HCT116 (cell line): ENCODE measurements at regions not wholly inside any gene's neighbourhood (a gene's known extent, or its start where the extent isn't known, plus 50 kb on each side); places are given as distances from the start of the nearest gene placed in this dataset.

Experiments
- ATAC-seq: fragments of 200-7000 bp; cut with Tn5 transposase; 2 replicates; pipeline ENCODE4 v1.9.1; 2020; ENCODE audit warnings: mild to moderate bottlenecking, moderate library complexity
- BruUV-seq: library from RNA; stranded (reverse); fragments of 400-500 nt; replicated peaks from 2 replicates; lab custom pipeline; 2021; lab: Mats Ljungman, UMichigan
- CTCF ChIA-PET: fragments of 300-600 bp; sonication (Branson Sonifier 250); formaldehyde crosslinking; loops from one replicate; lab custom pipeline; 2021; ENCODE audit warnings: antibody characterized with exemption; lab: Charles Lee
- POLR2A ChIA-PET: fragments of 300-600, 350-600 bp; sonication (Branson Sonifier 250); formaldehyde crosslinking; loops from one replicate; lab custom pipeline; 2021; ENCODE audit warnings: antibody characterized with exemption; lab: Charles Lee
- RAD21 ChIA-PET, 2 experiments: fragments of 300-600 bp; sonication (Branson Sonifier 250); formaldehyde crosslinking; loops; one replicate each; lab custom pipeline; 2023; ENCODE audit warnings: low total read pairs in 2 of 2; ENCODE audit not compliant: uncharacterized antibody in 2 of 2, unreplicated experiment in 2 of 2, low non-redundant PET in 1 of 2; lab: Charles Lee
- DNase-seq: peaks from one replicate; pipeline ENCODE4 v3.0.0-alpha.2; 2010; ENCODE audit warnings: low read depth, low spot score
- H2AFZ ChIP-seq: fragments of 200-600 bp; shearing (Covaris generic), sonication (generic); 2 replicates; pipeline ENCODE4 v1.6.1; 2017; ENCODE audit warnings: low read depth, mixed run types, mixed read lengths, antibody characterized with exemption, low read length; ENCODE audit not compliant: poor library complexity, severe bottlenecking
- H3K27ac ChIP-seq: 2 replicates; pipeline ENCODE4 v1.5.1; 2012; ENCODE audit warnings: low read depth, low read length
- H3K27me3 ChIP-seq: fragments of 200-600 bp; sonication (generic); 2 replicates; pipeline ENCODE4 v1.6.1; 2016; ENCODE audit warnings: mixed run types, low read length, mixed read lengths; ENCODE audit not compliant: insufficient read depth
- H3K36me3 ChIP-seq, 2 experiments: fragments of 200-500 bp in 1 of 2; fragments of 200-600 bp in 1 of 2; sonication (Bioruptor generic) in 1 of 2; sonication (generic) in 1 of 2; 2 replicates each; pipeline versions ENCODE4 v1.5.1 to v1.6.1; 2014 to 2016; ENCODE audit warnings: low read length in 2 of 2, inconsistent platforms in 1 of 2, mixed read lengths in 1 of 2, mixed run types in 1 of 2; ENCODE audit not compliant: insufficient read depth in 2 of 2, control insufficient read depth in 1 of 2
- H3K4me1 ChIP-seq, 2 experiments: fragments of 200-600 bp in 1 of 2; sonication (generic) in 1 of 2; 2 replicates each; pipeline versions ENCODE4 v1.5.1 to v1.6.1; 2012 to 2017; ENCODE audit warnings: low read length in 2 of 2, inconsistent platforms in 1 of 2, mild to moderate bottlenecking in 1 of 2, mixed read lengths in 1 of 2, mixed run types in 1 of 2, moderate library complexity in 1 of 2; ENCODE audit not compliant: insufficient read depth in 2 of 2, control insufficient read depth in 1 of 2
- H3K4me2 ChIP-seq: fragments of 200-600 bp; sonication (generic); 2 replicates; pipeline ENCODE4 v1.6.1; 2017; ENCODE audit warnings: mixed run types, low read length, mixed read lengths
- H3K4me3 ChIP-seq, 2 experiments: fragments of 200-600 bp in 1 of 2; sonication (generic) in 1 of 2; replicated peaks in 1 of 2; 2 replicates each; pipeline ENCODE4 v1.5.1; 2011 to 2016; ENCODE audit warnings: low read length in 2 of 2, control low read depth in 1 of 2, low read depth in 1 of 2, mild to moderate bottlenecking in 1 of 2, mixed read lengths in 1 of 2, mixed run types in 1 of 2
- H3K79me2 ChIP-seq: fragments of 200-600 bp; sonication (generic); 2 replicates; pipeline ENCODE4 v1.6.1; 2017; ENCODE audit warnings: mild to moderate bottlenecking, mixed run types, low read length, moderate library complexity, mixed read lengths; ENCODE audit not compliant: insufficient read depth
- H3K9ac ChIP-seq: fragments of 200-600 bp; sonication (generic); 2 replicates; pipeline ENCODE4 v1.6.1; 2016; ENCODE audit warnings: low read length, mixed read lengths
- H3K9me2 ChIP-seq: fragments of 200-600 bp; sonication (generic), shearing (Covaris generic); 2 replicates; pipeline ENCODE4 v1.6.1; 2017; ENCODE audit warnings: mixed run types, mild to moderate bottlenecking, moderate library complexity; ENCODE audit not compliant: insufficient read depth
- H3K9me3 ChIP-seq, 2 experiments: fragments of 200-500 bp in 1 of 2; fragments of 200-600 bp in 1 of 2; sonication (Bioruptor generic) in 1 of 2; sonication (generic) in 1 of 2; 2 replicates each; pipeline ENCODE4 v1.6.1; 2014 to 2017; ENCODE audit warnings: low read length in 2 of 2, mixed read lengths in 2 of 2, inconsistent platforms in 1 of 2, low read depth in 1 of 2, mild to moderate bottlenecking in 1 of 2, mixed run types in 1 of 2, moderate library complexity in 1 of 2; ENCODE audit not compliant: control insufficient read depth in 1 of 2, insufficient read depth in 1 of 2
- H4K20me1 ChIP-seq: fragments of 200-600 bp; sonication (generic), shearing (Covaris generic); 2 replicates; pipeline ENCODE4 v1.6.1; 2017; ENCODE audit warnings: mixed run types, mild to moderate bottlenecking, moderate library complexity; ENCODE audit not compliant: insufficient read depth
- CBX3 ChIP-seq: IDR thresholded peaks from 2 replicates; pipeline ENCODE4 v1.6.1; 2012; ENCODE audit warnings: low read depth
- CEBPB ChIP-seq: IDR thresholded peaks from 2 replicates; pipeline ENCODE4 v1.6.1; 2012; ENCODE audit warnings: low read depth
- EZH2phosphoT487 ChIP-seq: fragments of 200-600 bp; IDR thresholded peaks from 2 replicates; pipeline ENCODE4 v1.6.1; 2018; ENCODE audit warnings: antibody characterized with exemption, borderline replicate concordance
- JUND ChIP-seq: IDR thresholded peaks from 2 replicates; pipeline ENCODE4 v1.6.1; 2012
- POLR2AphosphoS5 ChIP-seq: IDR thresholded peaks from 2 replicates; pipeline ENCODE4 v1.6.1; 2011; ENCODE audit warnings: mild to moderate bottlenecking, low read depth, low read length, moderate library complexity
- RAD21 ChIP-seq: IDR thresholded peaks from 2 replicates; pipeline ENCODE4 v1.6.1; 2012; ENCODE audit warnings: low read depth, mild to moderate bottlenecking
- SP1 ChIP-seq: IDR thresholded peaks from 2 replicates; pipeline ENCODE4 v1.6.1; 2012; ENCODE audit warnings: low read depth
- SRF ChIP-seq: IDR thresholded peaks from 2 replicates; pipeline ENCODE4 v1.6.1; 2012; ENCODE audit warnings: low read depth
- YY1 ChIP-seq: IDR thresholded peaks from 2 replicates; pipeline ENCODE4 v1.6.1; 2011; ENCODE audit warnings: low read length, low read depth, moderate library complexity, mild to moderate bottlenecking; ENCODE audit not compliant: insufficient replicate concordance; ENCODE audit errors: extremely low read depth
- ZFX ChIP-seq: fragments of 450-650 bp; IDR thresholded peaks from 2 replicates; pipeline ENCODE4 v1.6.1; 2017
- ZNF274 ChIP-seq: fragments of 200-500 bp; sonication (Bioruptor generic); IDR thresholded peaks from 2 replicates; pipeline ENCODE4 v1.6.1; 2014; ENCODE audit warnings: mild to moderate bottlenecking, low read depth, low read length, inconsistent platforms
- intact Hi-C: fragments of 100-400 bp; cut with micrococcal nuclease; formaldehyde crosslinking; loops from 2 replicates; pipeline ENCODE4 v1.10.0; 2022
- TF ChIP-seq, protein P1 (sequence below): IDR thresholded peaks from 2 replicates; pipeline ENCODE4 v1.6.1; 2011; ENCODE audit warnings: mild to moderate bottlenecking, low read length, moderate library complexity; ENCODE audit not compliant: insufficient replicate concordance; ENCODE audit errors: extremely low read depth
- TF ChIP-seq, protein P2 (sequence below): IDR thresholded peaks from 2 replicates; pipeline ENCODE4 v1.6.1; 2012
- TF ChIP-seq, protein P3 (sequence below): IDR thresholded peaks from 2 replicates; pipeline ENCODE4 v1.6.1; 2012
- TF ChIP-seq, protein P4 (sequence below): IDR thresholded peaks from 2 replicates; pipeline ENCODE4 v1.6.1; 2012; ENCODE audit warnings: low read depth
- TF ChIP-seq, protein P5 (sequence below), 3 experiments: fragments of 200-600 bp in 1 of 3; sonication (generic) in 1 of 3; IDR thresholded peaks in 2 of 3; conservative IDR thresholded peaks in 1 of 3; 2 replicates each; pipeline ENCODE4 v1.5.1; 2012 to 2017; ENCODE audit warnings: low read depth in 2 of 3, low read length in 2 of 3, antibody characterized with exemption in 1 of 3, borderline replicate concordance in 1 of 3, control low read depth in 1 of 3, mild to moderate bottlenecking in 1 of 3, mixed read lengths in 1 of 3, mixed run types in 1 of 3, moderate library complexity in 1 of 3; ENCODE audit not compliant: insufficient read depth in 1 of 3

DNA sequence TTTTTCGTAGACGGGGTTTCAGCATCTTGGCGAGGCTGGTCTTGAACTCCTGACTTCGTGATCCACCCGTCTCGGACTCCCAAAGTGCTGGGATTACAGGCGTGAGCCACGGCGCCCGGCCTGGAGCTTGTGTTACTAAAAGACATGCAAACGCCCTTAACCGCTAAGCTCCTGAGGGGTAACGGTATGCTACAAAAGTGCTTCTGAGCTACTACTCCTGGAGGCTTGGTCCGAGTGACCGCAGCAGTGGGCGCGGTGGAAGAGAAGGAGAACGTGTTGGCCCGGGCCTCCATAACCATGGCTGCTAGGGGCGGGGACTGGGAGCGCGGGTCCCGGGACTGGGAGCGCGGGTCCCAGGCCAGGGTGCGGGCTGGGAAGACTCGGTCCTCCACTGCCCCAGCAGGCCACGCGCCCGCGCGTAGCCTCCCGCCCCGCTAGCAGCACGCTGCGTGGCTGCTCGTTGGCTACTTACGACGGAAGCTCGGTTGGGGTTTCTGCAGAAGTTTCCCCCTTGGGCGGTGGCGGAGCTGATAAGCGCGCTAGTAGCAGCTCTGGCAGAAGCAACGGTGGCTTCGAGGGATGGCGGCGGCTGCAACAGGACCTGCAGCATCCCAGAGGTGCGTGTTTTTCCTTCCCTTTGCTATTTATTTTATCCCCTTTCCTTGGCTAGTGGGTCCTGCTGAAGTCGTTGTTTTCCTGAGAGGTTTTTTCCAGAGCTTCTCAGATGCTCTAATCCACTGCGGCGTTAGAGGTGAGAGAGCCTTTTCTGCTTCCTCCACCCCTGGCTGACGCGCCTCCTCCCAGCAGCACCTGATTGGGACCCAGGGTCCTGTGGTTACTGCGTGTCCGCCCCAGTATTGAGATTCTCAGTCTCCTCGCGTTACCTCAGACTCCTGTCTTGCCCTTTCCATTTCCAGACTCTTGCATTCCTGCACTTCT lies 69.2 kb upstream of the CCDC180 start:
- no peaks in the 10 kb centered on the region for H4K20me1 ChIP-seq
- peak overlapping the region; percentile 82 for H2AFZ ChIP-seq
- ChIA-PET CTCF (interaction anchor here (1.1 kb wide), 1 partner anchor 263 kb away, joined by 3 read pairs; the partner anchor contains the start of gene TMOD1), POLR2A (interaction anchor here (0.7 to 1.8 kb wide), 6 partner anchors 11 to 395 kb away, joined by 3 to 6 read pairs (median 4); partner anchors contain the start of genes NCBP1 and TSTD2), RAD21 (interaction anchor here in 1 of 2 experiments (1.2 kb wide), 1 partner anchor 381 kb away, joined by 4 read pairs; no protein-coding TSS in a partner anchor)
- peak overlapping the region; percentile 87 for H3K9ac ChIP-seq
- peak overlapping the region; percentile 72 for H3K27ac ChIP-seq
- TSS peak; percentile 79 for BruUV-seq
- peak overlapping the region; percentile 85 for H3K4me2 ChIP-seq
- H3K9me3 ChIP-seq, result no peaks in the 10 kb centered on the region
- no peaks in the 10 kb centered on the region for H3K27me3 ChIP-seq
- no peaks in the 10 kb centered on the region for H3K9me2 ChIP-seq
- intact Hi-C loops, result loop anchor here (2.0 kb wide), 1 partner anchor 381 kb away; no protein-coding TSS in a partner anchor
- peak overlapping the region; percentile 65 to 79 for H3K4me3 ChIP-seq
- ATAC-seq (peak; percentile 97), DNase-seq (peak; percentile 86)
- H3K79me2 ChIP-seq, result peaks cover 40% of the 10 kb centered on the region
- no peaks in the 10 kb centered on the region for H3K36me3 ChIP-seq
- H3K4me1 ChIP-seq, result peaks cover 8 to 18% of the 10 kb centered on the region in 2 experiments; a peak in 3 of 4 replicates
- peak; percentile 80 for TF ChIP-seq YY1
- TF ChIP-seq SRF, result no peak; the same call in 1 of the 2 replicates
- TF ChIP-seq ZNF274, result no peak
- peak; percentile 98 for TF ChIP-seq POLR2AphosphoS5
- TF ChIP-seq, protein P1, sequence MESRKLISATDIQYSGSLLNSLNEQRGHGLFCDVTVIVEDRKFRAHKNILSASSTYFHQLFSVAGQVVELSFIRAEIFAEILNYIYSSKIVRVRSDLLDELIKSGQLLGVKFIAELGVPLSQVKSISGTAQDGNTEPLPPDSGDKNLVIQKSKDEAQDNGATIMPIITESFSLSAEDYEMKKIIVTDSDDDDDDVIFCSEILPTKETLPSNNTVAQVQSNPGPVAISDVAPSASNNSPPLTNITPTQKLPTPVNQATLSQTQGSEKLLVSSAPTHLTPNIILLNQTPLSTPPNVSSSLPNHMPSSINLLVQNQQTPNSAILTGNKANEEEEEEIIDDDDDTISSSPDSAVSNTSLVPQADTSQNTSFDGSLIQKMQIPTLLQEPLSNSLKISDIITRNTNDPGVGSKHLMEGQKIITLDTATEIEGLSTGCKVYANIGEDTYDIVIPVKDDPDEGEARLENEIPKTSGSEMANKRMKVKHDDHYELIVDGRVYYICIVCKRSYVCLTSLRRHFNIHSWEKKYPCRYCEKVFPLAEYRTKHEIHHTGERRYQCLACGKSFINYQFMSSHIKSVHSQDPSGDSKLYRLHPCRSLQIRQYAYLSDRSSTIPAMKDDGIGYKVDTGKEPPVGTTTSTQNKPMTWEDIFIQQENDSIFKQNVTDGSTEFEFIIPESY, result peak; percentile 80
- TF ChIP-seq, protein P2, sequence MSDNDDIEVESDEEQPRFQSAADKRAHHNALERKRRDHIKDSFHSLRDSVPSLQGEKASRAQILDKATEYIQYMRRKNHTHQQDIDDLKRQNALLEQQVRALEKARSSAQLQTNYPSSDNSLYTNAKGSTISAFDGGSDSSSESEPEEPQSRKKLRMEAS, result peak; percentile 96
- no peak for TF ChIP-seq RAD21
- peak; percentile 75 for TF ChIP-seq ZFX
- 0 out of 2 replicates have a peak, but pooled peaks have one; percentile 5 for TF ChIP-seq JUND
- TF ChIP-seq CEBPB, result no peak
- TF ChIP-seq, protein P3, sequence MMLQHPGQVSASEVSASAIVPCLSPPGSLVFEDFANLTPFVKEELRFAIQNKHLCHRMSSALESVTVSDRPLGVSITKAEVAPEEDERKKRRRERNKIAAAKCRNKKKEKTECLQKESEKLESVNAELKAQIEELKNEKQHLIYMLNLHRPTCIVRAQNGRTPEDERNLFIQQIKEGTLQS, result no peak
- TF ChIP-seq, protein P4, sequence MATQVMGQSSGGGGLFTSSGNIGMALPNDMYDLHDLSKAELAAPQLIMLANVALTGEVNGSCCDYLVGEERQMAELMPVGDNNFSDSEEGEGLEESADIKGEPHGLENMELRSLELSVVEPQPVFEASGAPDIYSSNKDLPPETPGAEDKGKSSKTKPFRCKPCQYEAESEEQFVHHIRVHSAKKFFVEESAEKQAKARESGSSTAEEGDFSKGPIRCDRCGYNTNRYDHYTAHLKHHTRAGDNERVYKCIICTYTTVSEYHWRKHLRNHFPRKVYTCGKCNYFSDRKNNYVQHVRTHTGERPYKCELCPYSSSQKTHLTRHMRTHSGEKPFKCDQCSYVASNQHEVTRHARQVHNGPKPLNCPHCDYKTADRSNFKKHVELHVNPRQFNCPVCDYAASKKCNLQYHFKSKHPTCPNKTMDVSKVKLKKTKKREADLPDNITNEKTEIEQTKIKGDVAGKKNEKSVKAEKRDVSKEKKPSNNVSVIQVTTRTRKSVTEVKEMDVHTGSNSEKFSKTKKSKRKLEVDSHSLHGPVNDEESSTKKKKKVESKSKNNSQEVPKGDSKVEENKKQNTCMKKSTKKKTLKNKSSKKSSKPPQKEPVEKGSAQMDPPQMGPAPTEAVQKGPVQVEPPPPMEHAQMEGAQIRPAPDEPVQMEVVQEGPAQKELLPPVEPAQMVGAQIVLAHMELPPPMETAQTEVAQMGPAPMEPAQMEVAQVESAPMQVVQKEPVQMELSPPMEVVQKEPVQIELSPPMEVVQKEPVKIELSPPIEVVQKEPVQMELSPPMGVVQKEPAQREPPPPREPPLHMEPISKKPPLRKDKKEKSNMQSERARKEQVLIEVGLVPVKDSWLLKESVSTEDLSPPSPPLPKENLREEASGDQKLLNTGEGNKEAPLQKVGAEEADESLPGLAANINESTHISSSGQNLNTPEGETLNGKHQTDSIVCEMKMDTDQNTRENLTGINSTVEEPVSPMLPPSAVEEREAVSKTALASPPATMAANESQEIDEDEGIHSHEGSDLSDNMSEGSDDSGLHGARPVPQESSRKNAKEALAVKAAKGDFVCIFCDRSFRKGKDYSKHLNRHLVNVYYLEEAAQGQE, result no peak
- TF ChIP-seq CBX3, result peak; percentile 74
- peak; percentile 56; the same call in 1 of the 2 replicates for TF ChIP-seq SP1
- TF ChIP-seq EZH2phosphoT487, result no peak
- TF ChIP-seq, protein P5, sequence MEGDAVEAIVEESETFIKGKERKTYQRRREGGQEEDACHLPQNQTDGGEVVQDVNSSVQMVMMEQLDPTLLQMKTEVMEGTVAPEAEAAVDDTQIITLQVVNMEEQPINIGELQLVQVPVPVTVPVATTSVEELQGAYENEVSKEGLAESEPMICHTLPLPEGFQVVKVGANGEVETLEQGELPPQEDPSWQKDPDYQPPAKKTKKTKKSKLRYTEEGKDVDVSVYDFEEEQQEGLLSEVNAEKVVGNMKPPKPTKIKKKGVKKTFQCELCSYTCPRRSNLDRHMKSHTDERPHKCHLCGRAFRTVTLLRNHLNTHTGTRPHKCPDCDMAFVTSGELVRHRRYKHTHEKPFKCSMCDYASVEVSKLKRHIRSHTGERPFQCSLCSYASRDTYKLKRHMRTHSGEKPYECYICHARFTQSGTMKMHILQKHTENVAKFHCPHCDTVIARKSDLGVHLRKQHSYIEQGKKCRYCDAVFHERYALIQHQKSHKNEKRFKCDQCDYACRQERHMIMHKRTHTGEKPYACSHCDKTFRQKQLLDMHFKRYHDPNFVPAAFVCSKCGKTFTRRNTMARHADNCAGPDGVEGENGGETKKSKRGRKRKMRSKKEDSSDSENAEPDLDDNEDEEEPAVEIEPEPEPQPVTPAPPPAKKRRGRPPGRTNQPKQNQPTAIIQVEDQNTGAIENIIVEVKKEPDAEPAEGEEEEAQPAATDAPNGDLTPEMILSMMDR (IDR thresholded peaks at IDR 0.05 in 2 of 3, conservative IDR thresholded peaks at IDR 0.05 in 1 of 3; ENCODE audit: borderline replicate concordance in 1 of 3, insufficient read depth in 1 of 3, low read depth in 2 of 3, low read length in 2 of 3), result no peak
